HCT116 (cell line): ENCODE measurements at regions not wholly inside any gene's neighbourhood (a gene's known extent, or its start where the extent isn't known, plus 50 kb on each side); places are given as distances from the start of the nearest gene placed in this dataset.

Source experiments
- ATF3 ChIP-seq: IDR thresholded peaks from 2 replicates; pipeline ENCODE4 v1.6.1; 2012
- CEBPB ChIP-seq: IDR thresholded peaks from 2 replicates; pipeline ENCODE4 v1.6.1; 2012; ENCODE audit warnings: low read depth
- EGR1 ChIP-seq: IDR thresholded peaks from 2 replicates; pipeline ENCODE4 v1.6.1; 2012; ENCODE audit warnings: low read depth
- ELF1 ChIP-seq: IDR thresholded peaks from 2 replicates; pipeline ENCODE4 v1.6.1; 2012; ENCODE audit warnings: low read depth, borderline replicate concordance
- EZH2 ChIP-seq: fragments of 200-600 bp; sonication (generic); IDR thresholded peaks from 2 replicates; pipeline ENCODE4 v1.6.1; 2017; ENCODE audit warnings: antibody characterized with exemption, mixed run types
- EZH2phosphoT487 ChIP-seq: fragments of 200-600 bp; IDR thresholded peaks from 2 replicates; pipeline ENCODE4 v1.6.1; 2018; ENCODE audit warnings: antibody characterized with exemption, borderline replicate concordance
- FOSL1 ChIP-seq: IDR thresholded peaks from 2 replicates; pipeline ENCODE4 v1.6.1; 2012; ENCODE audit warnings: low read depth
- JUND ChIP-seq: IDR thresholded peaks from 2 replicates; pipeline ENCODE4 v1.6.1; 2012
- POLR2A ChIP-seq: IDR thresholded peaks from 2 replicates; pipeline ENCODE4 v1.7.0; 2011; ENCODE audit warnings: borderline replicate concordance; ENCODE audit not compliant: insufficient read depth, insufficient read length; ENCODE audit errors: extremely low read depth
- POLR2AphosphoS5 ChIP-seq: IDR thresholded peaks from 2 replicates; pipeline ENCODE4 v1.6.1; 2011; ENCODE audit warnings: mild to moderate bottlenecking, low read depth, low read length, moderate library complexity
- SIN3A ChIP-seq: IDR thresholded peaks from 2 replicates; pipeline ENCODE4 v1.6.1; 2012; ENCODE audit warnings: low read depth
- SP1 ChIP-seq: IDR thresholded peaks from 2 replicates; pipeline ENCODE4 v1.6.1; 2012; ENCODE audit warnings: low read depth
- ZNF274 ChIP-seq: fragments of 200-500 bp; sonication (Bioruptor generic); IDR thresholded peaks from 2 replicates; pipeline ENCODE4 v1.6.1; 2014; ENCODE audit warnings: mild to moderate bottlenecking, low read depth, low read length, inconsistent platforms
- TF ChIP-seq, protein P1 (sequence below), 3 experiments: fragments of 200-600 bp in 1 of 3; sonication (generic) in 1 of 3; IDR thresholded peaks in 2 of 3; conservative IDR thresholded peaks in 1 of 3; 2 replicates each; pipeline ENCODE4 v1.5.1; 2012 to 2017; ENCODE audit warnings: low read depth in 2 of 3, low read length in 2 of 3, antibody characterized with exemption in 1 of 3, borderline replicate concordance in 1 of 3, control low read depth in 1 of 3, mild to moderate bottlenecking in 1 of 3, mixed read lengths in 1 of 3, mixed run types in 1 of 3, moderate library complexity in 1 of 3; ENCODE audit not compliant: insufficient read depth in 1 of 3

GRCh38 chr5:56471707-56472106 is 238.6 kb upstream of the ANKRD55 start:
- TF ChIP-seq, protein P1, sequence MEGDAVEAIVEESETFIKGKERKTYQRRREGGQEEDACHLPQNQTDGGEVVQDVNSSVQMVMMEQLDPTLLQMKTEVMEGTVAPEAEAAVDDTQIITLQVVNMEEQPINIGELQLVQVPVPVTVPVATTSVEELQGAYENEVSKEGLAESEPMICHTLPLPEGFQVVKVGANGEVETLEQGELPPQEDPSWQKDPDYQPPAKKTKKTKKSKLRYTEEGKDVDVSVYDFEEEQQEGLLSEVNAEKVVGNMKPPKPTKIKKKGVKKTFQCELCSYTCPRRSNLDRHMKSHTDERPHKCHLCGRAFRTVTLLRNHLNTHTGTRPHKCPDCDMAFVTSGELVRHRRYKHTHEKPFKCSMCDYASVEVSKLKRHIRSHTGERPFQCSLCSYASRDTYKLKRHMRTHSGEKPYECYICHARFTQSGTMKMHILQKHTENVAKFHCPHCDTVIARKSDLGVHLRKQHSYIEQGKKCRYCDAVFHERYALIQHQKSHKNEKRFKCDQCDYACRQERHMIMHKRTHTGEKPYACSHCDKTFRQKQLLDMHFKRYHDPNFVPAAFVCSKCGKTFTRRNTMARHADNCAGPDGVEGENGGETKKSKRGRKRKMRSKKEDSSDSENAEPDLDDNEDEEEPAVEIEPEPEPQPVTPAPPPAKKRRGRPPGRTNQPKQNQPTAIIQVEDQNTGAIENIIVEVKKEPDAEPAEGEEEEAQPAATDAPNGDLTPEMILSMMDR (IDR thresholded peaks at IDR 0.05 in 2 of 3, conservative IDR thresholded peaks at IDR 0.05 in 1 of 3; ENCODE audit: borderline replicate concordance in 1 of 3, insufficient read depth in 1 of 3, low read depth in 2 of 3, low read length in 2 of 3), result no peak
- TF ChIP-seq ELF1 (no peak), SP1 (no peak), SIN3A (no peak), POLR2A (no peak), EZH2phosphoT487 (no peak), FOSL1 (no peak), ZNF274 (no peak), EZH2 (no peak), CEBPB (no peak), ATF3 (no peak), POLR2AphosphoS5 (no peak), EGR1 (no peak), JUND (no peak)
